HK-2 (cell line): ENCODE measurements at regions not wholly inside any gene's neighbourhood (a gene's known extent, or its start where the extent isn't known, plus 50 kb on each side); places are given as distances from the start of the nearest gene placed in this dataset.
"Not testable (repeated sequence)": the region's sequence is repeated elsewhere in the genome, so short reads cannot be mapped to it uniquely, and the experiment has no call there.

Source experiments
- DNase-seq: peaks from one replicate; pipeline ENCODE4 v3.0.0-alpha.2; 2018; ENCODE audit not compliant: unreplicated experiment

GRCh38 chr4:138800421-138800820 is 215.2 kb upstream of the NOCT start:
- DNase-seq = no peak

GRCh38 chr4:138798404-138798803 is 217.2 kb upstream of the NOCT start:
- no peak for DNase-seq

- no peak for DNase-seq
These were observed 217.9 kb upstream of the NOCT start for GRCh38 chr4:138797646-138798045.

- peak; percentile 32 for DNase-seq
These were observed 218.8 kb upstream of the NOCT start for GRCh38 chr4:138796761-138797160.

GRCh38 chr4:138790706-138791340 is 224.8 kb upstream of the NOCT start:
- no peak for DNase-seq

GRCh38 chr4:138789796-138790195 is 225.8 kb upstream of the NOCT start:
- DNase-seq = peak; percentile 11

- no peak for DNase-seq
These were observed 226.7 kb upstream of the NOCT start for GRCh38 chr4:138788857-138789256.

GRCh38 chr4:138788267-138788790 is 227.3 kb upstream of the NOCT start:
- no peak for DNase-seq

GRCh38 chr4:138779761-138780160 is 235.8 kb upstream of the NOCT start:
- not testable (repeated sequence) for DNase-seq

- DNase-seq = no peak
These were observed 239.7 kb upstream of the NOCT start for GRCh38 chr4:138775890-138776289.

- DNase-seq = no peak
These were observed 240.1 kb upstream of the NOCT start for GRCh38 chr4:138775489-138775888.

GRCh38 chr4:138774940-138775339 is 240.6 kb upstream of the NOCT start:
- DNase-seq = no peak

GRCh38 chr4:138774125-138774524 is 241.5 kb upstream of the NOCT start:
- DNase-seq = not testable (repeated sequence)

GRCh38 chr4:138773321-138773720 is 242.3 kb upstream of the NOCT start:
- no peak for DNase-seq

- no peak for DNase-seq
These were observed 243.2 kb upstream of the NOCT start for GRCh38 chr4:138772366-138772765.

- DNase-seq = no peak
These were observed 244.8 kb upstream of the NOCT start for GRCh38 chr4:138770818-138771217.

GRCh38 chr4:138766332-138766731 is 249.2 kb upstream of the NOCT start:
- no peak for DNase-seq

- DNase-seq = no peak
These were observed 250.1 kb upstream of the NOCT start for GRCh38 chr4:138765442-138765841.

GRCh38 chr4:138761638-138762220 is 253.9 kb upstream of the NOCT start:
- no peak for DNase-seq

- no peak for DNase-seq
These were observed 256.1 kb upstream of the NOCT start for GRCh38 chr4:138759554-138759902.

GRCh38 chr4:138758876-138759553 is 256.6 kb upstream of the NOCT start:
- DNase-seq = no peak

GRCh38 chr4:138758196-138758595 is 257.4 kb upstream of the NOCT start:
- no peak for DNase-seq

- DNase-seq = no peak
These were observed 258.1 kb upstream of the NOCT start for GRCh38 chr4:138757432-138757831.
